HCT116 (cell line): ENCODE measurements at regions not wholly inside any gene's neighbourhood (a gene's known extent, or its start where the extent isn't known, plus 50 kb on each side); places are given as distances from the start of the nearest gene placed in this dataset.

Experiments
- ATAC-seq: fragments of 200-7000 bp; cut with Tn5 transposase; 2 replicates; pipeline ENCODE4 v1.9.1; 2020; ENCODE audit warnings: mild to moderate bottlenecking, moderate library complexity
- BruUV-seq: library from RNA; stranded (reverse); fragments of 400-500 nt; replicated peaks from 2 replicates; lab custom pipeline; 2021; lab: Mats Ljungman, UMichigan
- CTCF ChIA-PET: fragments of 300-600 bp; sonication (Branson Sonifier 250); formaldehyde crosslinking; loops from one replicate; lab custom pipeline; 2021; ENCODE audit warnings: antibody characterized with exemption; lab: Charles Lee
- POLR2A ChIA-PET: fragments of 300-600, 350-600 bp; sonication (Branson Sonifier 250); formaldehyde crosslinking; loops from one replicate; lab custom pipeline; 2021; ENCODE audit warnings: antibody characterized with exemption; lab: Charles Lee
- RAD21 ChIA-PET, 2 experiments: fragments of 300-600 bp; sonication (Branson Sonifier 250); formaldehyde crosslinking; loops; one replicate each; lab custom pipeline; 2023; ENCODE audit warnings: low total read pairs in 2 of 2; ENCODE audit not compliant: uncharacterized antibody in 2 of 2, unreplicated experiment in 2 of 2, low non-redundant PET in 1 of 2; lab: Charles Lee
- DNase-seq: peaks from one replicate; pipeline ENCODE4 v3.0.0-alpha.2; 2010; ENCODE audit warnings: low read depth, low spot score
- H2AFZ ChIP-seq: fragments of 200-600 bp; shearing (Covaris generic), sonication (generic); 2 replicates; pipeline ENCODE4 v1.6.1; 2017; ENCODE audit warnings: low read depth, mixed run types, mixed read lengths, antibody characterized with exemption, low read length; ENCODE audit not compliant: poor library complexity, severe bottlenecking
- H3K27ac ChIP-seq: 2 replicates; pipeline ENCODE4 v1.5.1; 2012; ENCODE audit warnings: low read depth, low read length
- H3K27me3 ChIP-seq: fragments of 200-600 bp; sonication (generic); 2 replicates; pipeline ENCODE4 v1.6.1; 2016; ENCODE audit warnings: mixed run types, low read length, mixed read lengths; ENCODE audit not compliant: insufficient read depth
- H3K36me3 ChIP-seq, 2 experiments: fragments of 200-500 bp in 1 of 2; fragments of 200-600 bp in 1 of 2; sonication (Bioruptor generic) in 1 of 2; sonication (generic) in 1 of 2; 2 replicates each; pipeline versions ENCODE4 v1.5.1 to v1.6.1; 2014 to 2016; ENCODE audit warnings: low read length in 2 of 2, inconsistent platforms in 1 of 2, mixed read lengths in 1 of 2, mixed run types in 1 of 2; ENCODE audit not compliant: insufficient read depth in 2 of 2, control insufficient read depth in 1 of 2
- H3K4me1 ChIP-seq, 2 experiments: fragments of 200-600 bp in 1 of 2; sonication (generic) in 1 of 2; 2 replicates each; pipeline versions ENCODE4 v1.5.1 to v1.6.1; 2012 to 2017; ENCODE audit warnings: low read length in 2 of 2, inconsistent platforms in 1 of 2, mild to moderate bottlenecking in 1 of 2, mixed read lengths in 1 of 2, mixed run types in 1 of 2, moderate library complexity in 1 of 2; ENCODE audit not compliant: insufficient read depth in 2 of 2, control insufficient read depth in 1 of 2
- H3K4me2 ChIP-seq: fragments of 200-600 bp; sonication (generic); 2 replicates; pipeline ENCODE4 v1.6.1; 2017; ENCODE audit warnings: mixed run types, low read length, mixed read lengths
- H3K4me3 ChIP-seq, 2 experiments: fragments of 200-600 bp in 1 of 2; sonication (generic) in 1 of 2; replicated peaks in 1 of 2; 2 replicates each; pipeline ENCODE4 v1.5.1; 2011 to 2016; ENCODE audit warnings: low read length in 2 of 2, control low read depth in 1 of 2, low read depth in 1 of 2, mild to moderate bottlenecking in 1 of 2, mixed read lengths in 1 of 2, mixed run types in 1 of 2
- H3K79me2 ChIP-seq: fragments of 200-600 bp; sonication (generic); 2 replicates; pipeline ENCODE4 v1.6.1; 2017; ENCODE audit warnings: mild to moderate bottlenecking, mixed run types, low read length, moderate library complexity, mixed read lengths; ENCODE audit not compliant: insufficient read depth
- H3K9ac ChIP-seq: fragments of 200-600 bp; sonication (generic); 2 replicates; pipeline ENCODE4 v1.6.1; 2016; ENCODE audit warnings: low read length, mixed read lengths
- H3K9me2 ChIP-seq: fragments of 200-600 bp; sonication (generic), shearing (Covaris generic); 2 replicates; pipeline ENCODE4 v1.6.1; 2017; ENCODE audit warnings: mixed run types, mild to moderate bottlenecking, moderate library complexity; ENCODE audit not compliant: insufficient read depth
- H3K9me3 ChIP-seq, 2 experiments: fragments of 200-500 bp in 1 of 2; fragments of 200-600 bp in 1 of 2; sonication (Bioruptor generic) in 1 of 2; sonication (generic) in 1 of 2; 2 replicates each; pipeline ENCODE4 v1.6.1; 2014 to 2017; ENCODE audit warnings: low read length in 2 of 2, mixed read lengths in 2 of 2, inconsistent platforms in 1 of 2, low read depth in 1 of 2, mild to moderate bottlenecking in 1 of 2, mixed run types in 1 of 2, moderate library complexity in 1 of 2; ENCODE audit not compliant: control insufficient read depth in 1 of 2, insufficient read depth in 1 of 2
- H4K20me1 ChIP-seq: fragments of 200-600 bp; sonication (generic), shearing (Covaris generic); 2 replicates; pipeline ENCODE4 v1.6.1; 2017; ENCODE audit warnings: mixed run types, mild to moderate bottlenecking, moderate library complexity; ENCODE audit not compliant: insufficient read depth
- CEBPB ChIP-seq: IDR thresholded peaks from 2 replicates; pipeline ENCODE4 v1.6.1; 2012; ENCODE audit warnings: low read depth
- EZH2phosphoT487 ChIP-seq: fragments of 200-600 bp; IDR thresholded peaks from 2 replicates; pipeline ENCODE4 v1.6.1; 2018; ENCODE audit warnings: antibody characterized with exemption, borderline replicate concordance
- FOSL1 ChIP-seq: IDR thresholded peaks from 2 replicates; pipeline ENCODE4 v1.6.1; 2012; ENCODE audit warnings: low read depth
- SIN3A ChIP-seq: IDR thresholded peaks from 2 replicates; pipeline ENCODE4 v1.6.1; 2012; ENCODE audit warnings: low read depth
- SRF ChIP-seq: IDR thresholded peaks from 2 replicates; pipeline ENCODE4 v1.6.1; 2012; ENCODE audit warnings: low read depth
- TCF7L2 ChIP-seq: IDR thresholded peaks from 2 replicates; pipeline ENCODE4 v1.7.0; 2011; ENCODE audit warnings: borderline replicate concordance, inconsistent platforms; ENCODE audit not compliant: insufficient read depth, insufficient read length; ENCODE audit errors: extremely low read depth
- YY1 ChIP-seq: IDR thresholded peaks from 2 replicates; pipeline ENCODE4 v1.6.1; 2011; ENCODE audit warnings: low read length, low read depth, moderate library complexity, mild to moderate bottlenecking; ENCODE audit not compliant: insufficient replicate concordance; ENCODE audit errors: extremely low read depth
- ZNF274 ChIP-seq: fragments of 200-500 bp; sonication (Bioruptor generic); IDR thresholded peaks from 2 replicates; pipeline ENCODE4 v1.6.1; 2014; ENCODE audit warnings: mild to moderate bottlenecking, low read depth, low read length, inconsistent platforms
- intact Hi-C: fragments of 100-400 bp; cut with micrococcal nuclease; formaldehyde crosslinking; loops from 2 replicates; pipeline ENCODE4 v1.10.0; 2022
- TF ChIP-seq, protein P1 (sequence below): IDR thresholded peaks from 2 replicates; pipeline ENCODE4 v1.6.1; 2012; ENCODE audit warnings: low read depth
- TF ChIP-seq, protein P2 (sequence below): IDR thresholded peaks from 2 replicates; pipeline ENCODE4 v1.6.1; 2012

DNA sequence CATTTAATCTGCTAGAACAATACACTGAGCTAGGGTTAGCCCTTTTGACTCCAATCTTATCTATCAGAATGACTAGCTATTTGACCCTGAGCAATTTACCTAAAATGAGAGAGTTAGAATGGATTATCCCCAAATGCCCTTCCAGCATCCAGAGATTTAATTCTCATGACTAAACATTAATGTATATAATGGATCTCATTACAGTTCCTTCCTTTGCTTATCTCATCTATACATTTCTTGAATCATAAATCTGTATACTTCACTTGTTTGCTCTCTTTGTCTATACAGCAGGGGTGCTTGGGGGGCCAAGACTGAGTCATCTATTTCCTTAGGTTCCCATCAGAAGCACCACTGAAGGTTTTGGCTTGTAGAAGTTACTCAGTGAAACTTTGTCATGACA lies 565.8 kb downstream of the IGSF11 start:
- DNase-seq (no peak), ATAC-seq (no peak)
- ChIA-PET RAD21 (no interaction called here), CTCF (no interaction called here), POLR2A (no interaction called here)
- H3K27ac ChIP-seq, result no peak overlapping the region
- H3K27me3 ChIP-seq, result no peaks in the 10 kb centered on the region
- no peaks in the 10 kb centered on the region for H3K79me2 ChIP-seq
- no peak overlapping the region for H3K4me2 ChIP-seq
- no peak overlapping the region for H3K9ac ChIP-seq
- BruUV-seq, result no TSS peak
- intact Hi-C loops, result no loop called here
- no peak overlapping the region for H3K4me3 ChIP-seq
- H3K4me1 ChIP-seq, result no peaks in the 10 kb centered on the region
- no peak overlapping the region for H2AFZ ChIP-seq
- TF ChIP-seq SIN3A, result no peak
- TF ChIP-seq YY1, result no peak
- no peak for TF ChIP-seq CEBPB
- TF ChIP-seq, protein P1, sequence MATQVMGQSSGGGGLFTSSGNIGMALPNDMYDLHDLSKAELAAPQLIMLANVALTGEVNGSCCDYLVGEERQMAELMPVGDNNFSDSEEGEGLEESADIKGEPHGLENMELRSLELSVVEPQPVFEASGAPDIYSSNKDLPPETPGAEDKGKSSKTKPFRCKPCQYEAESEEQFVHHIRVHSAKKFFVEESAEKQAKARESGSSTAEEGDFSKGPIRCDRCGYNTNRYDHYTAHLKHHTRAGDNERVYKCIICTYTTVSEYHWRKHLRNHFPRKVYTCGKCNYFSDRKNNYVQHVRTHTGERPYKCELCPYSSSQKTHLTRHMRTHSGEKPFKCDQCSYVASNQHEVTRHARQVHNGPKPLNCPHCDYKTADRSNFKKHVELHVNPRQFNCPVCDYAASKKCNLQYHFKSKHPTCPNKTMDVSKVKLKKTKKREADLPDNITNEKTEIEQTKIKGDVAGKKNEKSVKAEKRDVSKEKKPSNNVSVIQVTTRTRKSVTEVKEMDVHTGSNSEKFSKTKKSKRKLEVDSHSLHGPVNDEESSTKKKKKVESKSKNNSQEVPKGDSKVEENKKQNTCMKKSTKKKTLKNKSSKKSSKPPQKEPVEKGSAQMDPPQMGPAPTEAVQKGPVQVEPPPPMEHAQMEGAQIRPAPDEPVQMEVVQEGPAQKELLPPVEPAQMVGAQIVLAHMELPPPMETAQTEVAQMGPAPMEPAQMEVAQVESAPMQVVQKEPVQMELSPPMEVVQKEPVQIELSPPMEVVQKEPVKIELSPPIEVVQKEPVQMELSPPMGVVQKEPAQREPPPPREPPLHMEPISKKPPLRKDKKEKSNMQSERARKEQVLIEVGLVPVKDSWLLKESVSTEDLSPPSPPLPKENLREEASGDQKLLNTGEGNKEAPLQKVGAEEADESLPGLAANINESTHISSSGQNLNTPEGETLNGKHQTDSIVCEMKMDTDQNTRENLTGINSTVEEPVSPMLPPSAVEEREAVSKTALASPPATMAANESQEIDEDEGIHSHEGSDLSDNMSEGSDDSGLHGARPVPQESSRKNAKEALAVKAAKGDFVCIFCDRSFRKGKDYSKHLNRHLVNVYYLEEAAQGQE, result no peak
- no peak for TF ChIP-seq ZNF274
- no peak for TF ChIP-seq EZH2phosphoT487
- H4K20me1 ChIP-seq, result no peaks in the 10 kb centered on the region
- H3K9me3 ChIP-seq, result no peaks in the 10 kb centered on the region
- H3K9me2 ChIP-seq, result no peaks in the 10 kb centered on the region
- H3K36me3 ChIP-seq, result no peaks in the 10 kb centered on the region

DNA sequence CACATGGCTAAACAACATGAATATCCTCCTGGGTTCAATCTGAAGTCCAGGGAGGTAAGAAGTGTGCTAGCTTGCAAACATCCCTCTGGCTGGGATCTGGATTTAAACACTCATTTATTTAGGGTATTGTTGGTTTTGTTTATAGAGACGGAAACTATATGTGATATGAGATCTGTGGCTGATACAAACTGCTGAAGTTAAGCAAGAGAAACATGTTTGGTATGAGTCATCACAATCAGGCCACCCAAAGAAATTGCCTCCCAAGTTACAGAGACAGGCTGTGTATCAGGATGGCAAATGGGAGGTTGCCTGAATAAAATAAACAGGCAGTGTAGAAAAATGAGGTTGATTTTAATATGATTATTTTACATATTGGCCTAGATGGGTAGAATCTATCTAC lies 562.1 kb downstream of the IGSF11 start:
- Histone ChIP-seq H3K4me3 (no peak overlapping the region), H3K9me2 (no peaks in the 10 kb centered on the region), H3K79me2 (no peaks in the 10 kb centered on the region), H3K9me3 (no peaks in the 10 kb centered on the region), H3K27ac (no peak overlapping the region), H3K27me3 (no peaks in the 10 kb centered on the region), H3K9ac (no peak overlapping the region), H4K20me1 (no peaks in the 10 kb centered on the region), H3K4me2 (no peak overlapping the region), H2AFZ (no peak overlapping the region), H3K36me3 (no peaks in the 10 kb centered on the region), H3K4me1 (no peaks in the 10 kb centered on the region)
- intact Hi-C loops, result no loop called here
- ChIA-PET RAD21 (no interaction called here), CTCF (no interaction called here), POLR2A (no interaction called here)
- DNase-seq, result no peak
- no peak for ATAC-seq
- no TSS peak for BruUV-seq
- no peak for TF ChIP-seq CEBPB
- TF ChIP-seq YY1, result no peak
- TF ChIP-seq, protein P1, result no peak
- no peak for TF ChIP-seq EZH2phosphoT487
- TF ChIP-seq FOSL1, result no peak
- TF ChIP-seq TCF7L2, result no peak
- no peak for TF ChIP-seq SRF
- TF ChIP-seq, protein P2, sequence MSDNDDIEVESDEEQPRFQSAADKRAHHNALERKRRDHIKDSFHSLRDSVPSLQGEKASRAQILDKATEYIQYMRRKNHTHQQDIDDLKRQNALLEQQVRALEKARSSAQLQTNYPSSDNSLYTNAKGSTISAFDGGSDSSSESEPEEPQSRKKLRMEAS, result no peak
